HepG2 (cell line): ENCODE measurements at regions not wholly inside any gene's neighbourhood (a gene's known extent, or its start where the extent isn't known, plus 50 kb on each side); places are given as distances from the start of the nearest gene placed in this dataset.

Source experiments
- ATAC-seq: fragments of 200-7000 bp; cut with Tn5 transposase; 3 replicates; pipeline ENCODE4 v1.9.1; 2020; ENCODE audit warnings: mild to moderate bottlenecking, moderate library complexity
- BruUV-seq: library from RNA; stranded (reverse); fragments of 400-500 nt; replicated peaks from 2 replicates; lab custom pipeline; 2021; lab: Mats Ljungman, UMichigan
- CTCF ChIA-PET: fragments of 300-600 bp; formaldehyde crosslinking; extraction: SDS; loops from one replicate; lab custom pipeline; 2021; ENCODE audit warnings: low total read pairs, inconsistent platforms, low intra/inter-chr PET ratio; lab: Yijun Ruan, JAX
- POLR2A ChIA-PET: fragments of 350-600 bp; sonication (Branson Sonifier 250); formaldehyde crosslinking; loops from one replicate; lab custom pipeline; 2020; ENCODE audit warnings: antibody characterized with exemption, inconsistent platforms; lab: Yijun Ruan, JAX
- DNase-seq: peaks from one replicate; pipeline ENCODE4 v3.0.0-alpha.2; 2015; ENCODE audit warnings: low spot score
- FAIRE-seq: peaks from 3 replicates; lab custom pipeline; 2011; peaks lifted over from hg19 to GRCh38; lab: Jason Lieb, UNC
- H2AFZ ChIP-seq: one replicate; pipeline ENCODE4 v1.6.1; 2011; ENCODE audit warnings: low read length, inconsistent platforms
- H3K27ac ChIP-seq: fragments of 300-600 bp; 3 replicates; pipeline ENCODE4 v1.8.0; 2011; ENCODE audit warnings: mixed run types, mild to moderate bottlenecking, mixed read lengths, low read length, inconsistent platforms; ENCODE audit not compliant: insufficient read depth; ENCODE audit errors: extremely low read length
- H3K27me3 ChIP-seq, 2 experiments: fragments of 200-600 bp in 1 of 2; 2 replicates in 1 of 2; 3 replicates in 1 of 2; pipeline versions ENCODE4 v1.6.0 to v1.8.0; 2011; ENCODE audit warnings: low read length in 2 of 2, mild to moderate bottlenecking in 2 of 2, moderate library complexity in 2 of 2, inconsistent platforms in 1 of 2; ENCODE audit not compliant: insufficient read depth in 2 of 2, control insufficient read depth in 1 of 2
- H3K36me3 ChIP-seq, 2 experiments: fragments of 200-600 bp in 1 of 2; replicated peaks in 1 of 2; 2 replicates in 1 of 2; 3 replicates in 1 of 2; pipeline versions ENCODE4 v1.5.1 to v1.8.0; 2011; ENCODE audit warnings: low read length in 2 of 2, inconsistent platforms in 1 of 2; ENCODE audit not compliant: insufficient read depth in 2 of 2, control insufficient read depth in 1 of 2
- H3K4me1 ChIP-seq: 2 replicates; pipeline ENCODE4 v1.5.1; 2012; ENCODE audit warnings: low read length, inconsistent platforms; ENCODE audit not compliant: insufficient read depth
- H3K4me2 ChIP-seq: 2 replicates; pipeline ENCODE4 v1.6.0; 2011; ENCODE audit warnings: low read depth, low read length, inconsistent platforms
- H3K4me3 ChIP-seq, 3 experiments: fragments of 200-600 bp in 1 of 3; sonication (generic), shearing (Covaris generic) in 1 of 3; replicated peaks in 1 of 3; 2 replicates each; pipeline ENCODE4 v1.5.1; 2011 to 2016; ENCODE audit warnings: low read length in 3 of 3, inconsistent platforms in 2 of 3, low read depth in 2 of 3, mild to moderate bottlenecking in 2 of 3, control low read depth in 1 of 3, mixed read lengths in 1 of 3; ENCODE audit not compliant: insufficient read depth in 1 of 3
- H3K79me2 ChIP-seq: one replicate; pipeline ENCODE4 v1.6.1; 2011; ENCODE audit warnings: low read length, inconsistent platforms; ENCODE audit not compliant: insufficient read depth
- H3K9ac ChIP-seq: 2 replicates; pipeline ENCODE4 v1.6.0; 2011; ENCODE audit warnings: mild to moderate bottlenecking, low read depth, low read length, inconsistent platforms; ENCODE audit not compliant: insufficient read depth
- H3K9me3 ChIP-seq: 2 replicates; pipeline ENCODE4 v1.5.1; 2012; ENCODE audit warnings: mild to moderate bottlenecking, low read length
- H4K20me1 ChIP-seq: 2 replicates; pipeline ENCODE4 v1.6.0; 2011; ENCODE audit warnings: inconsistent platforms, mild to moderate bottlenecking, low read length, moderate library complexity; ENCODE audit not compliant: insufficient read depth
- AKAP8 ChIP-seq: sonication (generic); formaldehyde crosslinking; IDR thresholded peaks from 2 replicates; pipeline ENCODE4 v1.5.1; 2020; ENCODE audit warnings: mild to moderate bottlenecking, missing genetic modification reagents
- ATF7 ChIP-seq, 2 experiments: fragments of 450-650 bp in 1 of 2; sonication (generic) in 1 of 2; formaldehyde crosslinking in 1 of 2; IDR thresholded peaks; 2 replicates each; pipeline versions ENCODE4 v1.4.0 to v1.6.1; 2016 to 2020; ENCODE audit warnings: antibody characterized with exemption in 1 of 2, mild to moderate bottlenecking in 1 of 2, missing genetic modification reagents in 1 of 2
- CEBPB ChIP-seq: IDR thresholded peaks from 2 replicates; pipeline ENCODE4 v1.6.1; 2011; ENCODE audit warnings: low read depth, low read length, improper control_type of control experiment, borderline replicate concordance
- FOXA1 ChIP-seq, 2 experiments: fragments of 450-650 bp in 1 of 2; sonication (generic) in 1 of 2; formaldehyde crosslinking in 1 of 2; IDR thresholded peaks; 2 replicates each; pipeline versions ENCODE4 v1.4.0 to v1.6.1; 2016 to 2020; ENCODE audit warnings: missing genetic modification reagents in 1 of 2
- HMGXB4 ChIP-seq, 2 experiments: sonication (generic) in 1 of 2; formaldehyde crosslinking in 1 of 2; IDR thresholded peaks; 2 replicates each; pipeline versions ENCODE4 v1.4.0 to v1.6.1; 2018 to 2020; ENCODE audit warnings: missing genetic modification reagents in 2 of 2, borderline replicate concordance in 1 of 2, low read depth in 1 of 2, mild to moderate bottlenecking in 1 of 2, missing biosample characterization in 1 of 2
- HNRNPL ChIP-seq: fragments of 200-400 bp; formaldehyde crosslinking; IDR thresholded peaks from 2 replicates; pipeline ENCODE4 v1.6.1; 2017; ENCODE audit warnings: mild to moderate bottlenecking, low read depth, low read length
- MTERF4 ChIP-seq: sonication (generic); formaldehyde crosslinking; IDR thresholded peaks from 2 replicates; pipeline ENCODE4 v1.8.0; 2023; ENCODE audit warnings: mild to moderate bottlenecking, missing genetic modification reagents
- MYC ChIP-seq: sonication (generic); formaldehyde crosslinking; IDR thresholded peaks from 2 replicates; pipeline ENCODE4 v1.9.0; 2021; ENCODE audit warnings: missing genetic modification reagents, borderline replicate concordance
- NR2F1 ChIP-seq, 2 experiments: fragments of 450-650 bp in 1 of 2; formaldehyde crosslinking in 1 of 2; IDR thresholded peaks; 2 replicates each; pipeline versions ENCODE4 v1.5.0 to v1.6.1; 2016 to 2020; ENCODE audit warnings: mild to moderate bottlenecking in 1 of 2, missing compliant biosample characterization in 1 of 2, missing genetic modification reagents in 1 of 2, moderate library complexity in 1 of 2
- TMF1 ChIP-seq: sonication (generic); formaldehyde crosslinking; IDR thresholded peaks from 2 replicates; pipeline ENCODE4 v1.8.1; 2022; ENCODE audit warnings: low read depth, missing genetic modification reagents
- ZNF646 ChIP-seq: sonication (generic); formaldehyde crosslinking; IDR thresholded peaks from 2 replicates; pipeline ENCODE4 v1.9.0; 2021; ENCODE audit warnings: mild to moderate bottlenecking, missing genetic modification reagents
- in situ Hi-C: cut with HindIII; loops from 2 replicates; pipeline ENCODE4 v1.10.0; 2017; ENCODE audit warnings: low pct_unique_long_range_greater_than_20kb; ENCODE audit not compliant: extremely low pct_ligation_motif_present
- intact Hi-C: fragments of 100-400 bp; cut with micrococcal nuclease; formaldehyde crosslinking; loops from one replicate; pipeline ENCODE4 v1.10.0; 2022; ENCODE audit not compliant: unreplicated experiment

- no peak for TF ChIP-seq HMGXB4 (CRISPR knock-in tag; IDR thresholded peaks at IDR 0.05; ENCODE audit: borderline replicate concordance in 1 of 2, low read depth in 1 of 2)
Observed at GRCh38 chr9:97752274-97752673, 55.1 kb upstream of the XPA start (continued).

- Histone ChIP-seq H3K27ac (no peak overlapping the region), H4K20me1 (no peaks in the 10 kb centered on the region), H3K79me2 (no peaks in the 10 kb centered on the region), H3K4me3 (no peak overlapping the region), H3K4me1 (peaks cover 10% of the 10 kb centered on the region), H2AFZ (no peak overlapping the region), H3K9ac (no peak overlapping the region), H3K27me3 (no peaks in the 10 kb centered on the region), H3K4me2 (no peak overlapping the region), H3K9me3 (no peaks in the 10 kb centered on the region), H3K36me3 (no peaks in the 10 kb centered on the region)
- DNase-seq: no peak
- ChIA-PET CTCF (no interaction called here), POLR2A (no interaction called here)
- no peak for FAIRE-seq
- BruUV-seq: no TSS peak
- intact Hi-C loops: no loop called here
- TF ChIP-seq NR2F1 (CRISPR knock-in tag; IDR thresholded peaks at IDR 0.05) (no peak), ZNF646 (CRISPR knock-in tag) (no peak), CEBPB (peak; percentile 22; the same call in 1 of the 2 replicates), HNRNPL (no peak), ATF7 (IDR thresholded peaks at IDR 0.05) (0 out of 2 replicates have a peak, but pooled peaks have one; percentile 39), ATF7 (CRISPR knock-in tag; IDR thresholded peaks at IDR 0.05) (no peak), AKAP8 (CRISPR knock-in tag) (no peak), TMF1 (no peak), MYC (CRISPR knock-in tag) (no peak), FOXA1 (IDR thresholded peaks at IDR 0.05) (no peak), FOXA1 (CRISPR knock-in tag; IDR thresholded peaks at IDR 0.05) (no peak), MTERF4 (CRISPR knock-in tag) (no peak)
- no peak for ATAC-seq
- in situ Hi-C loops: no loop called here
Observed at GRCh38 chr9:97753364-97753763, 56.2 kb upstream of the XPA start.
